ENCODE measurements at regions not wholly inside any gene's neighbourhood (a gene's known extent, or its start where the extent isn't known, plus 50 kb on each side); places are given as distances from the start of the nearest gene placed in this dataset.

DNA sequence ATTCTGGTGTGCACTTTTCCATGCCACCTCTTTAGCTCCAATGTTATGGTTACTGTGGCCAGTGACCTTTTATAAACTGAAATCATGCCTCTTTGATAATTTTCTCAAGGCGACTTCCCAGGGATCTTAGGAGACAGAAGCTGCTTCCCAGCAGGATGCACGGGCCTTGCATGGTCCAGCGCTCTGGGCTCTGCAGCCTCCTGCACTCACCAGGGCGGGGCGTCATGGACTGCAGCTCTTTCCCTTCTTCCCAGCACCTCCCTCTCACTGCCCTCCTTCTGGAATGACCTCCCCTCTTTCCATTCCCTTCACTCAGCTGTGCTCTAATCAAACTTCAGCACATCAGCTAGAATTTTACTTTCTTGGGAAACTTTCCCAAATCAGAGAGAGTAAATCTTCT, 318.3 kb downstream of the IRS2 start:
- Histone ChIP-seq H2AFZ (ENCODE audit: control insufficient read depth, low read length) (no peak overlapping the region), H3K79me2 (ENCODE audit: control insufficient read depth, insufficient read depth, low read length) (no peaks in the 10 kb centered on the region), H3K4me1 (ENCODE audit: control insufficient read depth, extremely low read depth, insufficient read depth, low read length) (no peaks in the 10 kb centered on the region), H3K9ac (ENCODE audit: control insufficient read depth, extremely low read depth, insufficient read depth, low read length) (no peak overlapping the region), H4K20me1 (ENCODE audit: control insufficient read depth, extremely low read depth, insufficient read depth, low read length) (no peaks in the 10 kb centered on the region), H3K4me2 (ENCODE audit: control insufficient read depth, extremely low read depth, insufficient read depth, low read depth, low read length) (no peak overlapping the region), H3K27me3 (ENCODE audit: control insufficient read depth, extremely low read depth, insufficient read depth, low read length) (no peaks in the 10 kb centered on the region), H3K9me1 (ENCODE audit: control insufficient read depth, extremely low read depth, insufficient read depth, low read length) (no peaks in the 10 kb centered on the region), H3K4me3 (ENCODE audit: control insufficient read depth in 2 of 3, extremely low read depth in 1 of 3, insufficient read depth in 2 of 3, low read depth in 1 of 3, low read length in 3 of 3) (no peak overlapping the region), H3K9me3 (ENCODE audit: control insufficient read depth, low read depth, low read length) (no peaks in the 10 kb centered on the region), H3K36me3 (ENCODE audit: control insufficient read depth in 2 of 2, extremely low read depth in 1 of 2, insufficient read depth in 2 of 2, low read length in 2 of 2) (no peaks in the 10 kb centered on the region), H3K27ac (ENCODE audit: control insufficient read depth, insufficient read depth, low read length) (no peak overlapping the region)
- dilution Hi-C loops (cut with MboI; ENCODE audit: extremely low pct_ligation_motif_present, low sequenced_read_pairs): no loop called here
- FAIRE-seq (no peak), DNase-seq (ENCODE audit: low read depth, low spot score) (no peak)
- no peak for TF ChIP-seq EZH2 (IDR thresholded peaks at IDR 0.05; ENCODE audit: low read length)
- TF ChIP-seq, protein P1, sequence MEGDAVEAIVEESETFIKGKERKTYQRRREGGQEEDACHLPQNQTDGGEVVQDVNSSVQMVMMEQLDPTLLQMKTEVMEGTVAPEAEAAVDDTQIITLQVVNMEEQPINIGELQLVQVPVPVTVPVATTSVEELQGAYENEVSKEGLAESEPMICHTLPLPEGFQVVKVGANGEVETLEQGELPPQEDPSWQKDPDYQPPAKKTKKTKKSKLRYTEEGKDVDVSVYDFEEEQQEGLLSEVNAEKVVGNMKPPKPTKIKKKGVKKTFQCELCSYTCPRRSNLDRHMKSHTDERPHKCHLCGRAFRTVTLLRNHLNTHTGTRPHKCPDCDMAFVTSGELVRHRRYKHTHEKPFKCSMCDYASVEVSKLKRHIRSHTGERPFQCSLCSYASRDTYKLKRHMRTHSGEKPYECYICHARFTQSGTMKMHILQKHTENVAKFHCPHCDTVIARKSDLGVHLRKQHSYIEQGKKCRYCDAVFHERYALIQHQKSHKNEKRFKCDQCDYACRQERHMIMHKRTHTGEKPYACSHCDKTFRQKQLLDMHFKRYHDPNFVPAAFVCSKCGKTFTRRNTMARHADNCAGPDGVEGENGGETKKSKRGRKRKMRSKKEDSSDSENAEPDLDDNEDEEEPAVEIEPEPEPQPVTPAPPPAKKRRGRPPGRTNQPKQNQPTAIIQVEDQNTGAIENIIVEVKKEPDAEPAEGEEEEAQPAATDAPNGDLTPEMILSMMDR (optimal IDR thresholded peaks at IDR 0.05 in 1 of 3, IDR thresholded peaks at IDR 0.05 in 1 of 3, conservative IDR thresholded peaks at IDR 0.05 in 1 of 3; ENCODE audit: extremely low read depth in 1 of 3, insufficient read depth in 2 of 3, low read length in 3 of 3): peak in 1 of 3 experiments; percentile 9

- dilution Hi-C loops (cut with MboI; ENCODE audit: extremely low pct_ligation_motif_present, low sequenced_read_pairs): no loop called here
- no peaks in the 10 kb centered on the region for H3K9me3 ChIP-seq (ENCODE audit: control insufficient read depth, low read depth, low read length)
- H3K4me2 ChIP-seq (ENCODE audit: control insufficient read depth, extremely low read depth, insufficient read depth, low read depth, low read length): no peak overlapping the region
- H3K4me3 ChIP-seq (ENCODE audit: control insufficient read depth in 2 of 3, extremely low read depth in 1 of 3, insufficient read depth in 2 of 3, low read depth in 1 of 3, low read length in 3 of 3): no peak overlapping the region
- H3K79me2 ChIP-seq (ENCODE audit: control insufficient read depth, insufficient read depth, low read length): no peaks in the 10 kb centered on the region
- no peaks in the 10 kb centered on the region for H3K9me1 ChIP-seq (ENCODE audit: control insufficient read depth, extremely low read depth, insufficient read depth, low read length)
- TF ChIP-seq, protein P1 (optimal IDR thresholded peaks at IDR 0.05 in 1 of 3, IDR thresholded peaks at IDR 0.05 in 1 of 3, conservative IDR thresholded peaks at IDR 0.05 in 1 of 3; ENCODE audit: extremely low read depth in 1 of 3, insufficient read depth in 2 of 3, low read length in 3 of 3): no peak
- no peak for TF ChIP-seq EZH2 (IDR thresholded peaks at IDR 0.05; ENCODE audit: low read length)
- no peaks in the 10 kb centered on the region for H3K4me1 ChIP-seq (ENCODE audit: control insufficient read depth, extremely low read depth, insufficient read depth, low read length)
- H3K27ac ChIP-seq (ENCODE audit: control insufficient read depth, insufficient read depth, low read length): no peak overlapping the region
- no peaks in the 10 kb centered on the region for H4K20me1 ChIP-seq (ENCODE audit: control insufficient read depth, extremely low read depth, insufficient read depth, low read length)
- H3K36me3 ChIP-seq (ENCODE audit: control insufficient read depth in 2 of 2, extremely low read depth in 1 of 2, insufficient read depth in 2 of 2, low read length in 2 of 2): no peaks in the 10 kb centered on the region
- FAIRE-seq (no peak), DNase-seq (ENCODE audit: low read depth, low spot score) (peak; percentile 1)
- no peak overlapping the region for H3K9ac ChIP-seq (ENCODE audit: control insufficient read depth, extremely low read depth, insufficient read depth, low read length)
- no peaks in the 10 kb centered on the region for H3K27me3 ChIP-seq (ENCODE audit: control insufficient read depth, extremely low read depth, insufficient read depth, low read length)
- no peak overlapping the region for H2AFZ ChIP-seq (ENCODE audit: control insufficient read depth, low read length)
These were observed 321.2 kb downstream of the IRS2 start for GRCh38 chr13:109465148-109465547.
